ENCODE measurements at regions not wholly inside any gene's neighbourhood (a gene's known extent, or its start where the extent isn't known, plus 50 kb on each side); places are given as distances from the start of the nearest gene placed in this dataset.
A peak's percentile ranks its signal among the peaks of the same experiment; 100 is the strongest.

GRCh38 chr3:154956815-154957214, 123.3 kb upstream of the MME start:
- TF ChIP-seq CTCF (conservative IDR thresholded peaks at IDR 0.05) (no peak), ZFX (IDR thresholded peaks at IDR 0.05) (no peak)
- H3K27ac ChIP-seq, result no peak overlapping the region

GRCh38 chr3:154955907-154956533, 124.1 kb upstream of the MME start:
- TF ChIP-seq ZFX (IDR thresholded peaks at IDR 0.05) (no peak), CTCF (conservative IDR thresholded peaks at IDR 0.05) (no peak)
- H3K27ac ChIP-seq, result no peak overlapping the region

GRCh38 chr3:154954757-154955156, 125.4 kb upstream of the MME start:
- H3K27ac ChIP-seq, result no peak overlapping the region
- no peak for TF ChIP-seq ZFX (IDR thresholded peaks at IDR 0.05)
- peak; percentile 36 for TF ChIP-seq CTCF (conservative IDR thresholded peaks at IDR 0.05)

- no peak for TF ChIP-seq ZFX (IDR thresholded peaks at IDR 0.05)
- TF ChIP-seq CTCF (conservative IDR thresholded peaks at IDR 0.05), result no peak
- H3K27ac ChIP-seq, result no peak overlapping the region
Measured at GRCh38 chr3:154953538-154953937, 126.6 kb upstream of the MME start.

GRCh38 chr3:154952553-154952952, 127.6 kb upstream of the MME start:
- no peak for TF ChIP-seq ZFX (IDR thresholded peaks at IDR 0.05)
- TF ChIP-seq CTCF (conservative IDR thresholded peaks at IDR 0.05), result no peak
- H3K27ac ChIP-seq, result no peak overlapping the region

GRCh38 chr3:154943981-154944380, 136.1 kb upstream of the MME start:
- no peak for TF ChIP-seq ZFX (IDR thresholded peaks at IDR 0.05)
- no peak for TF ChIP-seq CTCF (conservative IDR thresholded peaks at IDR 0.05)
- H3K27ac ChIP-seq, result no peak overlapping the region

- no peak overlapping the region for H3K27ac ChIP-seq
- TF ChIP-seq ZFX (IDR thresholded peaks at IDR 0.05), result no peak
- TF ChIP-seq CTCF (conservative IDR thresholded peaks at IDR 0.05), result no peak
Measured at GRCh38 chr3:154942827-154943226, 137.3 kb upstream of the MME start.
